H7 (cell line): ENCODE measurements at regions not wholly inside any gene's neighbourhood (a gene's known extent, or its start where the extent isn't known, plus 50 kb on each side); places are given as distances from the start of the nearest gene placed in this dataset.

Source experiments
- DNase-seq: peaks from one replicate; pipeline ENCODE4 v3.0.0; 2012
- H3K27me3 ChIP-seq: 2 replicates; pipeline ENCODE4 v1.6.0; 2011; ENCODE audit warnings: mild to moderate bottlenecking, low read length; ENCODE audit not compliant: control insufficient read depth, insufficient read depth
- H3K36me3 ChIP-seq: replicated peaks from 2 replicates; pipeline ENCODE4 v1.5.1; 2011; ENCODE audit warnings: low read length; ENCODE audit not compliant: control insufficient read depth, insufficient read depth
- H3K4me3 ChIP-seq: 2 replicates; pipeline ENCODE4 v1.5.1; 2011; ENCODE audit warnings: low read depth, mild to moderate bottlenecking, control low read depth, low read length, moderate library complexity; ENCODE audit not compliant: insufficient read depth

GRCh38 chr11:57092028-57092698 is 89.6 kb upstream of the LRRC55 start:
- no peak for DNase-seq
- H3K27me3 ChIP-seq, result no peaks in the 10 kb centered on the region

DNA sequence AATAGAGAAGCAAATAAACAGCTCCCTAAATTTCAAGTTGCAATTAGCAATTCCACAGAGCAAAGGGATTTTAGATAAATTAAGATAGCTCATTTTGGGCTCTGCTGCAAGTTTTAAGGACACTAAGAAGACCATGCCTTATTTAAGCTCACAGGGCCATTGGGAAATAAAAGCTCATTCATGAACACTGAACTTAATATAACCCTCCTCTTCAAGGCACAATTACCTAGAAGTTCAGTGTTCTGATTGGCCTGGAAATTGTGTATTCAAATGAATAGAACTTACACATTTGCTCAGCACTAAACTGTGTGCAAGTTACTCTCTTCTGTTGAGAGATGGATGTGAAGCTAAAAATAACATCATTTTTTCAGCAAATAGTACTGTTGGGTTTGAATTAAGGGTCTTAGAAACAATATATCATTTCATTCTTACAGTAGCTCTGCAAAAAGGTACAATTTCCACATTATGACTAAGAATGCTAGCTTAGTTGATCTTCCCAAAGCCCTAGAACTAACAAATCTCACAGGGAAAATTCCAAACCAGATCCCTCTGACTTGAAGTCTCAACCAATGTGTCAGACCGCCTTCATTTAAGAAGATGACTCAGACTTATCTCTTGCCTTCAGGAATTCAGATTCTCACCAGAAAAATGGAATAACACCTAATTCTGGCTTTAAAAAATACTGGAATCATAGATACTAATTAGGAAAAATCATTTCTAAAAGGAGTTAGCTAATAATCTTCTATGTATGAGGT is 87.4 kb upstream of the LRRC55 start:
- no peak for DNase-seq
- Histone ChIP-seq H3K36me3 (no peaks in the 10 kb centered on the region), H3K4me3 (no peak overlapping the region), H3K27me3 (no peaks in the 10 kb centered on the region)

More at GRCh38 chr11:57092028-57092698, 89.6 kb upstream of the LRRC55 start:
- Histone ChIP-seq H3K4me3 (no peak overlapping the region), H3K36me3 (no peaks in the 10 kb centered on the region)

DNA sequence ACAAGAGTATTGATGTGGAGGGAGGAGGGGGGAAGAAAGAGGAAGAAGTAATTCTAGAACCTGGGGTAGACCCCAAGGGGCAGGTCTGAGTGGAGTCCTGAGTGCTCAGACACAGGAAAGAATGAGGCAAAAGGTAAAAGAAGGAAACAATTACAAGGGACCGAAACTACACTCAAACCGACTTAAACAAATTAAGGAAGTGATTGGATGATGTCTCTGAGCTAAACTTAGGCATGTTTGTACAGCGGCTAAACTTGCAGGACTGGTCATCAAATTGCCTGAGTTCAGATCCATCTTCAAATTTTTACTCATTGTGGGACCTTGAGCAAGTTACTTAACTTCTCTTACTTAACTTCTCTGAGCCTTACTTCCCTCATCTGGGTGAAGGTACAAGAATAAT is 86.3 kb upstream of the LRRC55 start:
- Histone ChIP-seq H3K36me3 (no peaks in the 10 kb centered on the region), H3K4me3 (no peak overlapping the region), H3K27me3 (no peaks in the 10 kb centered on the region)
- DNase-seq, result no peak

GRCh38 chr11:57095896-57096295 is 85.9 kb upstream of the LRRC55 start:
- Histone ChIP-seq H3K36me3 (no peaks in the 10 kb centered on the region), H3K4me3 (no peak overlapping the region)

DNA sequence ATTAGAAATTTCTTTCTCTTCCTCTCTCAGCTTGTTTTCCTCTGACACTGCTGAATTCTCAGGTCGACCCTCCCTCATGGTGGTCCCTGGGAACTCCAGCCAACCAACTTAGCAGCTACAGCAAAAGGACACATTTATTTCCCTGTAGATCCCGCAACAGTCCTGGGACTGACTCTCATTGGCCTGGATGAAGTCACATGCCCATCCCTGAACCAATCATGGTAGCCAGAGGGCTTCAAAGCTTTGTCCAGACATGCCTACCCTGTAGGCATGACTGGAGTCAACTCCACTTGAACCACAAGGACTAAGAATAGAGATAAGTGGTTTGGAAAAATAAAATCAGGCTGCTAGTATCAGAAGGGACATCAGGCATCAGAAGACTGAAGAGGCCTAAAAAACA is 84.6 kb upstream of the LRRC55 start:
- H3K36me3 ChIP-seq, result no peaks in the 10 kb centered on the region
- H3K4me3 ChIP-seq, result no peak overlapping the region
- H3K27me3 ChIP-seq, result no peaks in the 10 kb centered on the region
- DNase-seq, result no peak

More at GRCh38 chr11:57095896-57096295, 85.9 kb upstream of the LRRC55 start:
- no peak for DNase-seq
- H3K27me3 ChIP-seq, result no peaks in the 10 kb centered on the region

GRCh38 chr11:57098191-57098590 is 83.6 kb upstream of the LRRC55 start:
- Histone ChIP-seq H3K4me3 (no peak overlapping the region), H3K36me3 (no peaks in the 10 kb centered on the region), H3K27me3 (no peaks in the 10 kb centered on the region)
- no peak for DNase-seq

- Histone ChIP-seq H3K4me3 (no peak overlapping the region), H3K36me3 (no peaks in the 10 kb centered on the region)
- no peak for DNase-seq
Measured at GRCh38 chr11:57100638-57101331, 81.0 kb upstream of the LRRC55 start.

GRCh38 chr11:57103899-57104605 is 77.7 kb upstream of the LRRC55 start:
- H3K4me3 ChIP-seq, result no peak overlapping the region
- no peaks in the 10 kb centered on the region for H3K27me3 ChIP-seq
- DNase-seq, result no peak
- H3K36me3 ChIP-seq, result no peaks in the 10 kb centered on the region

More at GRCh38 chr11:57100638-57101331, 81.0 kb upstream of the LRRC55 start:
- H3K27me3 ChIP-seq, result no peaks in the 10 kb centered on the region

DNA sequence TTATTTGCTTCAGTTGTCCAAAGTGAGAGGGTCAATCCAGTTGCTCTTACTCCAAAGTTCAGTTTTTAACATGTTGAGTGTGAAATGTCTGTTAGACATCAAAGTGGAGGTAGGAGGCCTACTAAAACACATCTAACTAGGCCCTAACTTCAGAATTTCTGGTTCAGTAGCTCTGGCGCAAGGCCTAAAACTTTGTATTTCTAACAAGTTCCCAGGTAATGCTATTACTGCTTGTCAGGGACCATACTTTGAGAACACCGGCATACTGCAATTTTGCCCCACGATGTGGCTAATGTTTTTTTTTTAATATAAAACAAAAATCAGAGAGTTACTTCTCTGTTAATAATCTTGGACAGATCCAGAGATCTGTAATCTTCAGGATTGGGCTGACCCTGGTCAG is 72.4 kb upstream of the LRRC55 start:
- no peak for DNase-seq
- H3K4me3 ChIP-seq, result no peak overlapping the region
- no peaks in the 10 kb centered on the region for H3K27me3 ChIP-seq
- H3K36me3 ChIP-seq, result no peaks in the 10 kb centered on the region

DNA sequence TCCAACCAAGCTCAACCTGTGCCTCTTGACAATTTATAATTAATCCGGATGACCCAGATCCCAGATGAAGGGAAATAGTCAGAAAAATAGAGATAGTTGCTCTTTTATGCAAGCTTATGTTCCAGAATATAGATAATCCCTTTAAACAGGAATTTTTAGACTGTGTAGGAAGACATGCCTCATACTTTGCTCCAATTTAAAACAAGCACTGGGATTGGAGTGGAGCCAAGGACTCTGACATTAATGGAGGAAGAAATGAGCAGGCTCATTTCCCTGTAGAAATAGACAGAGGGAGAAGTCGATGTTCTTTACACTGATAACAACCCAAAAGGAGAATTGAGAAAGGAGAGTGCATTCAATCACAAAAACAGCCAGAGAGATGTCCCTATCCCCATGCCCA is 70.1 kb upstream of the LRRC55 start:
- Histone ChIP-seq H3K4me3 (no peak overlapping the region), H3K36me3 (no peaks in the 10 kb centered on the region), H3K27me3 (no peaks in the 10 kb centered on the region)
- DNase-seq, result no peak

DNA sequence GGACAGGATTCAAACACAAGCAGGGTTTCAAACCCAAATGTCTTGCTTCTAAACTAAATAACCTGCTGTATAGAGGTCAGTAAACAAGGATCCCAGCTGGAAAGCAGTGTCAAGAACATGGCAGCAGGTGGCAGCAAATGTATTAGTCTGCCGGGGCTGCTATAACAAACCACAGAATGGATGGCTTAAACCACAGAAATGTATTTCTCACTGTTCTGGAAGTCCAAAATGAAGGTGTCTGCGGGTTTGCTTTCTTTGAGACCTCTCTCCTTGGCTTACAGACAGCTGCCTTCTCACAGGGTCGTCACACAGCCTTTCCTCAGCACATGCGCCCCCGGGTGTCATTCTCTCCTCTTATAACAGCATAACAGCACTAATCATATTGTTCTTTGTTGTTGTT is 65.1 kb upstream of the LRRC55 start:
- H3K27me3 ChIP-seq, result no peaks in the 10 kb centered on the region
- no peaks in the 10 kb centered on the region for H3K36me3 ChIP-seq
- DNase-seq, result peak; percentile 35
- H3K4me3 ChIP-seq, result no peak overlapping the region

- no peak for DNase-seq
- Histone ChIP-seq H3K27me3 (no peaks in the 10 kb centered on the region), H3K36me3 (no peaks in the 10 kb centered on the region), H3K4me3 (no peak overlapping the region)
Measured at GRCh38 chr11:57120192-57120965, 61.4 kb upstream of the LRRC55 start.

DNA sequence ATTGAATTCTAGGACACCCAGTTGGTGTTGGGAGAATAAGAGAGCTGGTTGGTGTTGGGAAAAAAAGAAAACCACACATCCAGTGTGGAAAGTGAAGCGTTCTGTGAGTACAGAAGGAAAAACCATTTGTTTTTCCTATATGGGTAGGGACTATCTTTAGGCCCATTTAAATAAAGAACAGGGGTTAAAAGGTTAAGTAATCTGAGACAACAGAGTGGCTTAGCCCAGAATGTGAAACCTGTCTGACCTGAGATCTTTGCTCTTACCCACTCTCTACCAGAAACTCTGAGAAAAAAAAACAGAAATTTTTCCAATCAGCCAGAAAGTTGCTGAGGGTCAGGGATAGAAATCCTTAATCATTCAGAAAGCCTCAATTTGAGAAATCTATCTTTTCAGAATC is 59.8 kb upstream of the LRRC55 start:
- no peaks in the 10 kb centered on the region for H3K27me3 ChIP-seq
- no peak overlapping the region for H3K4me3 ChIP-seq
- no peak for DNase-seq
- no peaks in the 10 kb centered on the region for H3K36me3 ChIP-seq

GRCh38 chr11:57123590-57123989 is 58.2 kb upstream of the LRRC55 start:
- Histone ChIP-seq H3K27me3 (no peaks in the 10 kb centered on the region), H3K36me3 (no peaks in the 10 kb centered on the region), H3K4me3 (no peak overlapping the region)
- no peak for DNase-seq
